Peyer's patch (tissue), 4 donors: ENCODE measurements at regions not wholly inside any gene's neighbourhood (a gene's known extent, or its start where the extent isn't known, plus 50 kb on each side); places are given as distances from the start of the nearest gene placed in this dataset.

Source experiments
- POLR2A ChIP-seq, 2 donors: fragments of 450-650 bp; IDR thresholded peaks; one replicate each; pipeline ENCODE4 v1.5.1; 2017; ENCODE audit warnings: antibody characterized with exemption in 2 of 2, mild to moderate bottlenecking in 2 of 2, moderate library complexity in 2 of 2
- TF ChIP-seq, protein P1 (sequence below), 6 experiments: fragments of 450-650 bp in 4 of 6; fragments of 200-600 bp in 2 of 6; sonication (generic) in 1 of 6; IDR thresholded peaks; one replicate each; pipeline ENCODE4 v1.5.1; 2017 to 2019; ENCODE audit warnings: antibody characterized with exemption in 6 of 6, mild to moderate bottlenecking in 3 of 6, moderate library complexity in 1 of 6

DNA sequence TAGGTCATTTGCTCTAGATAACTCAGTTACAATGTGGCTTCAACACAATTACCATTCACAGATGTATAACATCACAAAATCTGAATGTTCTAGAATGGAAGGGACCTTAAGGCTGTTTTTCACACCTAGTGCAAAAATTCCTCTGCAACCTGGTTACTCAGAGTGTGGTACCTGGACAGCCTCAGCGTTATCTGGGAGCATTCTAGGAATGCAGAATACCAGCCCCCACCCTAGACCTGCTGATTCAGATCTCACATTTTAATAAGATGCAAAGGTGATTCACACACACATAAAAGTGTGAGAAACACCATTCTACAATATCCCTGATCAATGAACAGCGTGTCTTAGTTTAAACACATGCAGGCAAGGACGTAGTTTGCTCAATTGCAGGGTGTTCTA is 233.1 kb downstream of the TDRD15 start:
- TF ChIP-seq, protein P1, sequence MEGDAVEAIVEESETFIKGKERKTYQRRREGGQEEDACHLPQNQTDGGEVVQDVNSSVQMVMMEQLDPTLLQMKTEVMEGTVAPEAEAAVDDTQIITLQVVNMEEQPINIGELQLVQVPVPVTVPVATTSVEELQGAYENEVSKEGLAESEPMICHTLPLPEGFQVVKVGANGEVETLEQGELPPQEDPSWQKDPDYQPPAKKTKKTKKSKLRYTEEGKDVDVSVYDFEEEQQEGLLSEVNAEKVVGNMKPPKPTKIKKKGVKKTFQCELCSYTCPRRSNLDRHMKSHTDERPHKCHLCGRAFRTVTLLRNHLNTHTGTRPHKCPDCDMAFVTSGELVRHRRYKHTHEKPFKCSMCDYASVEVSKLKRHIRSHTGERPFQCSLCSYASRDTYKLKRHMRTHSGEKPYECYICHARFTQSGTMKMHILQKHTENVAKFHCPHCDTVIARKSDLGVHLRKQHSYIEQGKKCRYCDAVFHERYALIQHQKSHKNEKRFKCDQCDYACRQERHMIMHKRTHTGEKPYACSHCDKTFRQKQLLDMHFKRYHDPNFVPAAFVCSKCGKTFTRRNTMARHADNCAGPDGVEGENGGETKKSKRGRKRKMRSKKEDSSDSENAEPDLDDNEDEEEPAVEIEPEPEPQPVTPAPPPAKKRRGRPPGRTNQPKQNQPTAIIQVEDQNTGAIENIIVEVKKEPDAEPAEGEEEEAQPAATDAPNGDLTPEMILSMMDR (IDR thresholded peaks at IDR 0.05): no peak
- TF ChIP-seq POLR2A (IDR thresholded peaks at IDR 0.05): no peak
